Uterus (tissue), 2 donors: ENCODE measurements at regions not wholly inside any gene's neighbourhood (a gene's known extent, or its start where the extent isn't known, plus 50 kb on each side); places are given as distances from the start of the nearest gene placed in this dataset.

Source experiments
- POLR2A ChIP-seq, 2 donors: fragments of 450-650 bp; IDR thresholded peaks; one replicate each; pipeline ENCODE4 v1.6.1; 2016; ENCODE audit warnings: antibody characterized with exemption in 2 of 2, mild to moderate bottlenecking in 1 of 2, moderate library complexity in 1 of 2
- TF ChIP-seq, protein P1 (sequence below), 4 experiments: fragments of 200-600 bp in 2 of 4; fragments of 450-650 bp in 2 of 4; sonication (generic) in 2 of 4; IDR thresholded peaks; one replicate each; pipeline ENCODE4 v1.5.1; 2016 to 2019; ENCODE audit warnings: antibody characterized with exemption in 4 of 4, mild to moderate bottlenecking in 2 of 4, moderate library complexity in 1 of 4

DNA sequence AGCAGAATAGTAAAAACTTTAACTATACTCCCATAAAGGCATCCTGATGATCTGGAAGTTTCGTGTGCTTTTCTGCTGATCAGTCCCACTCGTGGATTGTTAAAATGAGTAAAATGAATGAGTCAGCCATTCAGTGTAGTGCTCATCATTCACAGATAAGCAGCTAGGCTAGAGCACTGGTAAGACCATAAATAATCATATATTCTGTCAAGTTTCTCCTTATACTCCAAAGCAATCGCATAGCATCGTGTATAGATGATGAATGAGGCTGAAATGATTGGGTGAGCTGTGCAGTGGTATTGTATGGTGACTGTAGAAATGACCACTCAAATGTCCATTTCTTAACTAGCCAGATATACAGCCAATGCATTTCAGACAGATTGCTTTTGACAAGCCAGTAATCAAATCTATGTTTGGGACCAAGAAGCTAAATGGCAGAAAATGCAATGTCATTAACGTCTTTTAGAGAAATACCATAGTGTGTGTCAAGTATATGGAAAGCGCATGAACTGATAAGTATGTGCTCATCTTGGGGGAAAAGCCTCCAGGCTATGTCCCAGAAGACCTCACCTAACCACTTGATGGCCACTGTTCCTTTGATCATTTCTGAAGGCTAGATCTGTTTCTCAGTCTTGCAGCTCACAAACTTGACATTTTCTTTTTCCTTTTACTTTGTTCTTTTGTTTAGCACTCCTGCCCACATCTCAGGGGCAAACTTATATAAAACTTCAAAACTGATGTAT, 227.2 kb upstream of the FAM3C start:
- TF ChIP-seq, protein P1, sequence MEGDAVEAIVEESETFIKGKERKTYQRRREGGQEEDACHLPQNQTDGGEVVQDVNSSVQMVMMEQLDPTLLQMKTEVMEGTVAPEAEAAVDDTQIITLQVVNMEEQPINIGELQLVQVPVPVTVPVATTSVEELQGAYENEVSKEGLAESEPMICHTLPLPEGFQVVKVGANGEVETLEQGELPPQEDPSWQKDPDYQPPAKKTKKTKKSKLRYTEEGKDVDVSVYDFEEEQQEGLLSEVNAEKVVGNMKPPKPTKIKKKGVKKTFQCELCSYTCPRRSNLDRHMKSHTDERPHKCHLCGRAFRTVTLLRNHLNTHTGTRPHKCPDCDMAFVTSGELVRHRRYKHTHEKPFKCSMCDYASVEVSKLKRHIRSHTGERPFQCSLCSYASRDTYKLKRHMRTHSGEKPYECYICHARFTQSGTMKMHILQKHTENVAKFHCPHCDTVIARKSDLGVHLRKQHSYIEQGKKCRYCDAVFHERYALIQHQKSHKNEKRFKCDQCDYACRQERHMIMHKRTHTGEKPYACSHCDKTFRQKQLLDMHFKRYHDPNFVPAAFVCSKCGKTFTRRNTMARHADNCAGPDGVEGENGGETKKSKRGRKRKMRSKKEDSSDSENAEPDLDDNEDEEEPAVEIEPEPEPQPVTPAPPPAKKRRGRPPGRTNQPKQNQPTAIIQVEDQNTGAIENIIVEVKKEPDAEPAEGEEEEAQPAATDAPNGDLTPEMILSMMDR (IDR thresholded peaks at IDR 0.05): no peak
- no peak for TF ChIP-seq POLR2A (IDR thresholded peaks at IDR 0.05)
